GM11168 (cell line): ENCODE measurements at regions not wholly inside any gene's neighbourhood (a gene's known extent, or its start where the extent isn't known, plus 50 kb on each side); places are given as distances from the start of the nearest gene placed in this dataset.
"Not testable (repeated sequence)": the region's sequence is repeated elsewhere in the genome, so short reads cannot be mapped to it uniquely, and the experiment has no call there.

ENCODE experiments used
- in situ Hi-C: fragments of 300-500 bp; cut with MboI; formaldehyde crosslinking; loops from one replicate; pipeline ENCODE4 v1.12.0; 2022; ENCODE audit warnings: low sequenced_read_pairs; ENCODE audit not compliant: unreplicated experiment

GRCh38 chr2:234172532-234172931, 122.0 kb downstream of the SPP2 start:
- in situ Hi-C loops, result no loop called here

GRCh38 chr2:234172066-234172465, 121.6 kb downstream of the SPP2 start:
- in situ Hi-C loops, result no loop called here

GRCh38 chr2:234171666-234172065, 121.2 kb downstream of the SPP2 start:
- in situ Hi-C loops, result no loop called here

GRCh38 chr2:234169674-234170073, 119.2 kb downstream of the SPP2 start:
- in situ Hi-C loops, result no loop called here

GRCh38 chr2:234168605-234169570, 118.4 kb downstream of the SPP2 start:
- in situ Hi-C loops, result not testable (repeated sequence)

GRCh38 chr2:234166531-234166930, 116.0 kb downstream of the SPP2 start:
- in situ Hi-C loops, result no loop called here

- in situ Hi-C loops, result no loop called here
Measured at GRCh38 chr2:234165421-234165820, 114.9 kb downstream of the SPP2 start.

- in situ Hi-C loops, result no loop called here
Measured at GRCh38 chr2:234164493-234165413, 114.3 kb downstream of the SPP2 start.

- in situ Hi-C loops, result no loop called here
Measured at GRCh38 chr2:234163510-234164045, 113.1 kb downstream of the SPP2 start.

GRCh38 chr2:234162861-234163260, 112.4 kb downstream of the SPP2 start:
- in situ Hi-C loops, result no loop called here

GRCh38 chr2:234161932-234162331, 111.4 kb downstream of the SPP2 start:
- in situ Hi-C loops, result no loop called here

GRCh38 chr2:234158812-234159211, 108.3 kb downstream of the SPP2 start:
- in situ Hi-C loops, result no loop called here

GRCh38 chr2:234157817-234158588, 107.5 kb downstream of the SPP2 start:
- in situ Hi-C loops, result no loop called here

GRCh38 chr2:234156326-234156725, 105.8 kb downstream of the SPP2 start:
- in situ Hi-C loops, result no loop called here

GRCh38 chr2:234152835-234153234, 102.3 kb downstream of the SPP2 start:
- in situ Hi-C loops, result not testable (repeated sequence)

- in situ Hi-C loops, result loop anchor here (10.0 kb wide), 1 partner anchor 347 kb away; the partner anchor contains the start of gene ARL4C
Measured at GRCh38 chr2:234147335-234147861, 96.9 kb downstream of the SPP2 start.

- in situ Hi-C loops, result loop anchor here (10.0 kb wide), 1 partner anchor 349 kb away; the partner anchor contains the start of gene ARL4C
Measured at GRCh38 chr2:234146087-234146826, 95.8 kb downstream of the SPP2 start.

- in situ Hi-C loops, result loop anchor here (10.0 kb wide), 1 partner anchor 349 kb away; the partner anchor contains the start of gene ARL4C
Measured at GRCh38 chr2:234145511-234145910, 95.0 kb downstream of the SPP2 start.

GRCh38 chr2:234145057-234145456, 94.6 kb downstream of the SPP2 start:
- in situ Hi-C loops, result loop anchor here (10.0 kb wide), 1 partner anchor 350 kb away; the partner anchor contains the start of gene ARL4C
